GM18873 (cell line): ENCODE measurements at regions not wholly inside any gene's neighbourhood (a gene's known extent, or its start where the extent isn't known, plus 50 kb on each side); places are given as distances from the start of the nearest gene placed in this dataset.
"Not testable (repeated sequence)": the region's sequence is repeated elsewhere in the genome, so short reads cannot be mapped to it uniquely, and the experiment has no call there.

Source experiments
- ATAC-seq: cut with Tn5 transposase; IDR thresholded peaks from one replicate; pipeline ENCODE4 v1.9.1; 2021; ENCODE audit warnings: mild to moderate bottlenecking, moderate library complexity, moderate number of reproducible peaks; ENCODE audit not compliant: unreplicated experiment, low FRiP score

- ATAC-seq = no peak
Observed at GRCh38 chr16:72467157-72467759, 295.3 kb upstream of the PMFBP1 start.

DNA sequence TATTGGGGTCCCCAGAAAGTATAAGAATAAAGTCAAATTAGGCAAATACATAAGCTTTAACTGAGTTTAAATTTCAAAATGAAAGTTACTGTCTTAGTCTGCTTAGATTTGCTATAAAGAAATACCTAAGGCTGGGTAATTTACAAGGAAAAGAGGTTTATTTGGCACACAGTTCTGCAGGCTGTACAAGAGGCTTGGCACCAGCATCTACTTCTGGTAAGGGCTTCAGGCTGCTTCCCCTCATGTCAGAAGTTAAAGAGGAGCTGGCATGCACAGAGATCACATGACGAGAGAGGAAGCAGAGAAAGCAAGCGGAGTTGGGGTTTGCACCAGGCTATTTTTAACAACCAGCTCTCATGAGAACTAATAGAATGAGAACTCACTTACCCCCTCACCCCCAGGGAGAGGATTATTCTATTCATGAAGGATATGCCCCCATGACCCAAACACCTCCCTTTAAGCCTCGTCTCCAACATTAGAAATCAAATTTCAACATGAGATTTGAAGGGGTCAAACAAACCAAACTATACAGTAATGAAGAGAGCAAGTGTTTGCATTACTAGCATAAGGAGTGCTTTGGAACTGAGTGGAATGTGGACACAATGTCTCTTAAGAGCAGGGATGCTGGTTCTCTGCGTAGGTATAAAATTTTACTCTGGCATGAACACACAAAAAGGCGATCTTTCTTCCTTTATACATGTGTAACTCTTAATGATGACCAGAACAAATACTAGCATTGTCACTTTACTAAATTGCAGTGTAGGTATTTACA, 292.8 kb upstream of the PMFBP1 start:
- ATAC-seq = no peak

- ATAC-seq = no peak
Observed at GRCh38 chr16:72464052-72464451, 292.1 kb upstream of the PMFBP1 start.

- ATAC-seq = no peak
Observed at GRCh38 chr16:72458035-72458434, 286.1 kb upstream of the PMFBP1 start.

DNA sequence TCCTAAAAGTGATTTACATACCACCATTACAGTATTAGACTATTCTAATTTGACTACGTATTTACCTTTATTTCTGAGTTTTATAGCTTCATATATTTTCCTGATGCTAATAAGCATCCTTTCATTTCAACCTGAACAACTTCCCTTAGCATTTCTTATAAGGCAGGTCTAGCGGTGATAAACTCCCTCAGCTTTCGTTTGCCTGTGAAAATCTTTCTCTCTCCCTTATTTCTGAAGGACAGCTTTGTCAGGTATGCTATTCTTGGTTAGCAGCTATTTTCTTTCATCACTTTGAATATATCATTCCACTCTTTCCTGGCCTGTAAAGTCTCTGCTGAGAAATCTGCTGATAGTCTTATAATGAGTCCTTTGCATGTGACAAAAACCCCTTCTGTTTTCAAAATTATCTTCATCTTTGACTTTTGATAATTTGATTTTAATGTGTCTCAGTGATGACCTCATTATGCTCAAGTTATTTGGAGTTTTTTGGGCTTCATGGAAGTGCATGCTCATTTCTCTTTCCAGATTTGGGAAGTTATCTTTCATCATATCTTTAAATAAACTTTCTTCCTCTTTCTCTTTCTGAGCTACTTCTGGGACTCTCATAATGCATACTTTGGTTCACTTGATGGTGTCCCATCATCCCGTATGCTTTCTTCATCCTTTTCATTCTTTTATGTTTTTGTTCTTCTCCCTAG, 285.4 kb upstream of the PMFBP1 start:
- no peak for ATAC-seq

GRCh38 chr16:72455743-72456659, 284.0 kb upstream of the PMFBP1 start:
- ATAC-seq = no peak

DNA sequence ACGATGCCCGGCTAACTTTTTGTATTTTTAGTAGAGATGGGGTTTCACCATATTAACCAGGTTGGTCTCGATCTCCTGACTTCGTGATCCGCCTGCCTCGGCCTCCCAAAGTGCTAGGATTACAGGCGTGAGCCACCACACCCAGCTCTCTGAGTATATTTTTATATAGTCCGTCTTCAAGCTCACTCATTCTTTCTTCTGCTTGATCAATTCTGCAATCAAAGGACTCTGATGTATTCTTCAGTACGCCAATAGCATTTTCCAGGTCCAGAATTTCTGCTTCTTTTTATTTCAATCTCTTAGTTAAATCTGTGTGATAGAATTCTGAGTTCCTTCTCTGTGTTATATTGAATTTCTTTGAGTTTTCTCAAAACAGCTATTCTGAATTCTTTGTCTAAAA, 281.9 kb upstream of the PMFBP1 start:
- not testable (repeated sequence) for ATAC-seq

DNA sequence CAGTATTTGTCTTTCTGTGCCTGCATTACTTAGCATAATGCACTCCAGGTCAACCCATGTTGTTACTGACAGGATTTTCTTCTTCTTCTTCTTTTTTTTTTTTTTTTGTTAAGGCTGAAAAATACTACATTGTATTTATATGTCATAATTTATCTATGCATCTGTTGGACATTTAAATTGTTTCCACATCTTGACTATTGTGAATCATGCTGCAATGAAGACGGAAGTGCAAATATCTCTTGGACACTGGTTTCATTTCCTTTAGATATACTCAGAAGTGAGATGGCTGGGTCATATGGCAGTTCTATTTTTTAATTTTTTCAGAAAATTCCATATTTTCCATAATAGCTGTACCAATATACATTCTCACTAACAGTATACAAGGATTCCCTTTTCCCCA, 272.7 kb upstream of the PMFBP1 start:
- ATAC-seq = no peak

- ATAC-seq = no peak
Observed at GRCh38 chr16:72443809-72444208, 271.9 kb upstream of the PMFBP1 start.

GRCh38 chr16:72442385-72443158, 270.6 kb upstream of the PMFBP1 start:
- no peak for ATAC-seq

DNA sequence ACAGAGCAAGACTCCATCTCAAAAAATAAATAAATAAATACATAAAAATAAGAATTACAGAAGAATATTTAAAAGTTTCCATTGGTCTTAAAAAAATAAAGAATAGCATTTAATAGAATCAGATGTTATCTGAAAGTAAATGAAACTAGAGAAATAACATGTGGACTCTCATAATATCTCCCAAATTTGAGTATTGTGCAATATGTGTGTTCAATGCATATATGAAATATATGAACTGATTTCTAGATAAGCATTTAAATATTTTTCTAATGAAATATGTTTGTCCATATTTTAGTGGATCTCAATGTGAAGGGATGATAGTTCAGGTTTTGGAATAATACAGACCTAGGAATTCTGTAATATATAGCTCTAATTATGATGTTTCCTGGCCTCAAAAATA, 265.9 kb upstream of the PMFBP1 start:
- ATAC-seq = no peak

- no peak for ATAC-seq
Observed at GRCh38 chr16:72434159-72434558, 262.2 kb upstream of the PMFBP1 start.

- no peak for ATAC-seq
Observed at GRCh38 chr16:72430121-72430520, 258.2 kb upstream of the PMFBP1 start.

- ATAC-seq = no peak
Observed at GRCh38 chr16:72429671-72430081, 257.7 kb upstream of the PMFBP1 start.

DNA sequence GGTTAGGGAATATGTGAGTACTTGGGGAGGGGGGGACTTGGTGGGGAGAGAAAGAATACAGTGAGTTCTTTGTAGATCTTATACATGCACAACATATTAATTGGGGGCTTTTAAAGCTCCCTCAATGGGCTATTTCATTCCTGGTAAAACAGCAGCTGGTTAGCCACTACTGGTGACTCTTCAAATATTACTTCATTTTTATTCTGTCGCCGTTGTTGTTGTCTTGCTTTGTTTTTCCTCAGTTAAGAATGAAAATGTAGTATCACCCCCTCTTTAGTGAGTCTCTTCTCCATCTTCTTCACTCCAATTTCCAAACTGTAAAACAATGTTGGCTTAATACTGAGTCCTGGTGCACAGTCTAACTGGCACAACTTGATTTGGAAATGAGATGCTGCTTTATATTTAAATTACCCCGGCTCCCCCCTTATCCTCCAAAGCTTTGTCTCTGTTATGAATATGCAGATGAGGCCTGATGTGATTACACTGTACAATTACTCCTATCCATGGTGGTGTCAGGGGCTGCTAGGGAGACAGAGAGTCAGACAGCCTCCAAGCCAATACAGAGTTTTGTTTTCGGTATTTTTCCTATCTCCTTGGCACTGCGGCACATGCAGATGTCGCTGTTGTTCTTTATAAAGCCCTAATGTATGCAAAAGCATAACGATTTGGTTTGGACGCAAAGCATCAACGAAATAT, 256.9 kb upstream of the PMFBP1 start:
- no peak for ATAC-seq

DNA sequence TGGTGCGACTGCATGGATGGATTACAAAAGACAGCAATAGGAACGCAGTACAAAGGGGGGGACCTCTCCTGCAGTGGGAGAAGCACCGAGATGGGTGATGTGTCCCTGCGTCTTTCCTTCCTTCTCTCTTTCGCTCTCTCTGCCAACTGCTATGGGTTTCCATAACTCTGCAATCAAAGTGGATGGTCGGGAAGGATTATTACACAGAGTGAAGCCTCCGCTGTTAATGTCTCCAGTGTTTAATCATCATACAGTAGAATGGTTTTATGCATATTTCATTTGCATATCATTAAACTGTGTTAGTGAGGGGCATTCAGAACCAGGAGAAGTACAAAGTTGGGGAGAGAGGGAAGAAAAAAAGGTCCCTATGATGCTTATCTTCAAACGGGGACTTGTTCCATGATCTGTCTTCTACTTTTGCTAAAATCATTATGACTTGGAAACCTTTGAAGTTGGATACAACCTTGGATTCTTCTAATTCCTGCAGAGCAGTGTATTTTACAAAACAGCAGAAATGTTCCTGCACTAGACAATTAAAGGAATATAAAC, 255.9 kb upstream of the PMFBP1 start:
- no peak for ATAC-seq

GRCh38 chr16:72427051-72427782, 255.3 kb upstream of the PMFBP1 start:
- ATAC-seq = no peak

GRCh38 chr16:72426386-72426785, 254.4 kb upstream of the PMFBP1 start:
- ATAC-seq = no peak
